ENCODE measurements at regions not wholly inside any gene's neighbourhood (a gene's known extent, or its start where the extent isn't known, plus 50 kb on each side); places are given as distances from the start of the nearest gene placed in this dataset.

- Histone ChIP-seq H3K9me3 (no peaks in the 10 kb centered on the region), H3K4me1 (no peaks in the 10 kb centered on the region), H3K4me3 (no peak overlapping the region), H3K27ac (no peak overlapping the region), H3K27me3 (peaks cover 0 to 15% (median 0%) of the 10 kb centered on the region in 3 donors), H3K36me3 (no peaks in the 10 kb centered on the region)
- DNase-seq, result no peak
- no peak for TF ChIP-seq CTCF (IDR thresholded peaks at IDR 0.05 in 4 of 5, conservative IDR thresholded peaks at IDR 0.05 in 1 of 5)
- TF ChIP-seq POLR2A (IDR thresholded peaks at IDR 0.05), result no peak
- intact Hi-C loops (cut with DNase I; ENCODE audit: low total_unique reads) (no loop called here), in situ Hi-C loops (cut with MboI; ENCODE audit: low sequenced_read_pairs in 4 of 4) (no loop called here)
- ATAC-seq, result no peak
Observed at GRCh38 chr15:59953392-59953883, 50.7 kb upstream of the FOXB1 start.

GRCh38 chr15:59952960-59953359 is 51.2 kb upstream of the FOXB1 start:
- no peak for ATAC-seq
- H3K36me3 ChIP-seq, result no peaks in the 10 kb centered on the region

GRCh38 chr15:59950603-59951388 is 53.3 kb upstream of the FOXB1 start:
- ATAC-seq, result no peak

More at GRCh38 chr15:59952960-59953359, 51.2 kb upstream of the FOXB1 start:
- DNase-seq, result no peak
- in situ Hi-C loops (cut with MboI; ENCODE audit: low sequenced_read_pairs in 4 of 4) (no loop called here), intact Hi-C loops (cut with DNase I; ENCODE audit: low total_unique reads) (no loop called here)
- TF ChIP-seq POLR2A (IDR thresholded peaks at IDR 0.05) (no peak), CTCF (IDR thresholded peaks at IDR 0.05 in 4 of 5, conservative IDR thresholded peaks at IDR 0.05 in 1 of 5) (no peak)
- H3K4me3 ChIP-seq, result no peak overlapping the region
- H3K27ac ChIP-seq, result no peak overlapping the region
- H3K4me1 ChIP-seq, result no peaks in the 10 kb centered on the region
- H3K27me3 ChIP-seq, result peaks cover 0 to 14% (median 0%) of the 10 kb centered on the region in 3 donors
- H3K9me3 ChIP-seq, result no peaks in the 10 kb centered on the region

GRCh38 chr15:59948924-59949613 is 55.0 kb upstream of the FOXB1 start:
- Histone ChIP-seq H3K27me3 (peaks cover 0 to 5% (median 0%) of the 10 kb centered on the region in 3 donors), H3K27ac (no peak overlapping the region), H3K9me3 (no peaks in the 10 kb centered on the region), H3K36me3 (no peaks in the 10 kb centered on the region), H3K4me3 (no peak overlapping the region), H3K4me1 (no peaks in the 10 kb centered on the region)
- ATAC-seq, result no peak
- in situ Hi-C loops (cut with MboI; ENCODE audit: low sequenced_read_pairs in 4 of 4), result no loop called here
- intact Hi-C loops (cut with DNase I; ENCODE audit: low total_unique reads), result no loop called here
- TF ChIP-seq POLR2A (IDR thresholded peaks at IDR 0.05), result no peak
- TF ChIP-seq CTCF (IDR thresholded peaks at IDR 0.05 in 4 of 5, conservative IDR thresholded peaks at IDR 0.05 in 1 of 5), result no peak
- no peak for DNase-seq

More at GRCh38 chr15:59950603-59951388, 53.3 kb upstream of the FOXB1 start:
- Histone ChIP-seq H3K4me3 (no peak overlapping the region), H3K27ac (no peak overlapping the region), H3K27me3 (peaks cover 0 to 12% (median 0%) of the 10 kb centered on the region in 3 donors), H3K9me3 (no peaks in the 10 kb centered on the region), H3K4me1 (no peaks in the 10 kb centered on the region), H3K36me3 (no peaks in the 10 kb centered on the region)
- DNase-seq, result no peak
- in situ Hi-C loops (cut with MboI; ENCODE audit: low sequenced_read_pairs in 4 of 4) (no loop called here), intact Hi-C loops (cut with DNase I; ENCODE audit: low total_unique reads) (no loop called here)
- TF ChIP-seq POLR2A (IDR thresholded peaks at IDR 0.05), result no peak

GRCh38 chr15:59946084-59946483 is 58.0 kb upstream of the FOXB1 start:
- Histone ChIP-seq H3K27me3 (no peaks in the 10 kb centered on the region), H3K4me1 (no peaks in the 10 kb centered on the region), H3K27ac (no peak overlapping the region), H3K36me3 (no peaks in the 10 kb centered on the region), H3K4me3 (no peak overlapping the region), H3K9me3 (no peaks in the 10 kb centered on the region)
- no peak for TF ChIP-seq POLR2A (IDR thresholded peaks at IDR 0.05)
- TF ChIP-seq CTCF (IDR thresholded peaks at IDR 0.05 in 4 of 5, conservative IDR thresholded peaks at IDR 0.05 in 1 of 5), result no peak
- in situ Hi-C loops (cut with MboI; ENCODE audit: low sequenced_read_pairs in 4 of 4) (no loop called here), intact Hi-C loops (cut with DNase I; ENCODE audit: low total_unique reads) (no loop called here)
- no peak for ATAC-seq
- no peak for DNase-seq

Measured in gastrocnemius medialis (tissue), 4 donors.